ENCODE measurements at regions not wholly inside any gene's neighbourhood (a gene's known extent, or its start where the extent isn't known, plus 50 kb on each side); places are given as distances from the start of the nearest gene placed in this dataset.
"Not testable (repeated sequence)": the region's sequence is repeated elsewhere in the genome, so short reads cannot be mapped to it uniquely, and the experiment has no call there.

- no peak for DNase-seq
Measured at GRCh38 chrX:42832764-42833549, 55.0 kb upstream of the PPP1R2C start.

DNA sequence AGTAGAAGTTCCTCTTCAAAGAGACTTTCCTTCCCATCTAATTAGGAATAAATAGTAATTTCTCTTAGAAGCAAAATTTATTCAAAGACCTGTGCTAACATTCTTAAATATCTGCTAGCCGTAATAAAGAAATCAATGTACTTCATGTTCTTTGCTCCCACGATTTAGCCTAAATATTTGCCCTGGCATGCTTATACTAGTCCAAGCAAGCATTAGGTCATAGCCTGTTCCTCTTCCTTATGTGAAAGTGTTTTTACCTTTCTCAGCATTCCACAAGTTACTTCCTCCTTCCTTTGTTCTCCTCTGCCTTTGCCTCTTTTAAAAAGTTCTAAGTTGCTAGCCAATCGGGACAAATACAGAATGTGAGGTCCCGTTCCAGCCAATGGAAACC, 55.6 kb upstream of the PPP1R2C start:
- not testable (repeated sequence) for DNase-seq

DNA sequence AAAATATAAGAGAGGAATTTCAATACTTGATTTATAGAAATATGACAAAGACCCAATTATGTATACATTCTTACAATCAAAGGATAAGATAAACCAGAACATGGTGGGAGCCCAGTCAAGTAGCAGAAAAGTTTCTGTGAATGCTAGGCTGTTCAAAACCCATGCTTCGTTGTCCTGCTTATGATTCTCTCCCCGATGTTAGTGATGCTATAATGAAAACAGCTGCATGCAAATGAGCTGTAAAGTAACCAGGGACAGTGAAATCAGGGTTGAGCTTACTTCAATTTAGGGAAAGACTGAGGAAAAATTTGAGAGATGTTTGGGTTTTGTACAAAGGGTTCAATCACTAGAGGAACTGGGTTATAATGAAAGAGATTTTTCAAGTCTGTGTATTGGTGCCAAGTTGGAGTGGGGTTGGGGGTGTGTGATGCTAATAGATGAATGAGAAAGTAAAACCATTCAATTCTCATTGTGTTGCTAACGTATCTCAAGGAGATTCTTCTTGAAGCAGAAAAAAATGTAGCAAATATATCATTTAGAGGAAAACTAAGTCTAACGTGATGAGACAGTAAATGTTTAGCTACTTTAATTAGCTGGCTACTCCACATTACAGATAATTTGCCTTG, 59.3 kb upstream of the PPP1R2C start:
- no peak for DNase-seq

DNA sequence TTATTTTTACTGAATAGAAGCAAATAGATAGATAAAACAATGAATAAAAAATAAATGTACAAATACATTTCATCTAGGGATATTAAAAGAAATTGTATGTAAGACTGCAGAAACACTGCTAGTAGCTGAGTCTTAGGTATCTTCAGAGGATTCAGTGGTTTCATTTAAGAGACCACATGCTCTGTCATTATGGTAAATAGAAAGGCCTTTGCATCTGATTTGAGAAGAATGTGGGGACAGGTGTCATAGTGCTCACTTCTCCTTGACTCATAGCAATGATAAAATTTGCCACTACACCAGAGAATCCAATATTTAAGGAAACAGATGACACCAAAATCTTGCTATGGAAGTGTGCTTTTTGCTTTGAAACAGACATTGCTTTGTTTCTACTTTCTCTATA, 59.8 kb upstream of the PPP1R2C start:
- no peak for DNase-seq

DNA sequence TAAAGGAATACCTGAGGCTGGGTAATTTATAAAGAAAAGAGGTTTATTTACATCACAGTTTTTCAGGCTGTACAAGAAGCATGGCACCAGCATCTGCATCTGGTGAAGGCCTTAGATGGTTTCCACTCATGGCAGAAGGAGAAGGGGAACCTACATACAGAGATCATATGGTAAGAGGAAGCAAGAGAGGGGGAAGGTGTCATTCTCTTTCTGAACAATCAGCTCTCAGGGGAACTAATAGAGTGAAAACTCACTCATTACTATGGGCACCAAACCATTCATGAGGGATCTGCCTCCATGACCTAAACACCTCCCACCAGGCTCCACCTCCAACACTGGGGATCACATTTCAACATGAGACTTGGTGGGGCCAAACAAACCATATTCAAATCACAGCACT, 61.7 kb upstream of the PPP1R2C start:
- no peak for DNase-seq

GRCh38 chrX:42846741-42847140, 68.8 kb upstream of the PPP1R2C start:
- no peak for DNase-seq

GRCh38 chrX:42855259-42855658, 77.3 kb upstream of the PPP1R2C start:
- no peak for DNase-seq

DNA sequence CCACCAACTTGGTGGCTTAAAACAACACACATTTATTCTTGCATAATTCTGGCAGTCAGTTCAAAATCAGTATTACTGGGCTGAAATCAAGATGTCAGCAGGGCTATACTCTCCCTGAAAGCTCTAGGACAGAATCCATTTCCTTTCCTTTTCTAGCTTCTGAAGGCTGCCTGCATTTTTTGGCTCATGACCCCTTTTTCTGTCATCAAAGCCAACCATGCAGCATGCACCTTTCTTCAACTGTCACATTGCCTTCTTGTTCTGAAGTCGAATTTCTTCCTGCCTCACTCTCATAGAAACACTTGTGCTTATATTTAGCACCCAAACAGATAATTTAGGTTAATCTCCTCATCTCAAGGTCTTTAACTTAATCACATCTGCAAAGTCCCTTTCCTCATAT, 79.8 kb upstream of the PPP1R2C start:
- DNase-seq, result no peak

GRCh38 chrX:42869011-42869410, 91.0 kb upstream of the PPP1R2C start:
- DNase-seq, result no peak

- no peak for DNase-seq
Measured at GRCh38 chrX:42869659-42870476, 91.9 kb upstream of the PPP1R2C start.

DNA sequence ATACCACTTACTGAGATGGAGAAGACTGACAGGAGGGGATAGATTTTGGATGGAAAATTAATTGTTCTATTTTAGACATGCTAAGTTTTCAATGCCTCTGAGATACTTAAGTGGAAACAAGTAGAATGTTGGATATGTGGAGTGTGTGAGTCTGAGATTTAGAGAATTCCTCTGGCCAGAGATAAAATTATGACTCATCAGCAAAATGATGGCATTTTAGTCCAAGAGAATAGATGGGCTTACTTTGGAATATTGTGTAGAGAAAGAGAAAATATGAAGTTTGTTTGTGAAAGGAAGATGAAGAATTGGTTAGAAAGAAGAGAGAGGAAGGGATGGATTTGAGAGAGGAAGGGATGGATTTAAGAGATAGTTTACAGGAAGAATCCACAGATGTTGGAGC, 108.6 kb upstream of the PPP1R2C start:
- DNase-seq, result no peak

GRCh38 chrX:42900947-42901346, 123.0 kb upstream of the PPP1R2C start:
- no peak for DNase-seq

DNA sequence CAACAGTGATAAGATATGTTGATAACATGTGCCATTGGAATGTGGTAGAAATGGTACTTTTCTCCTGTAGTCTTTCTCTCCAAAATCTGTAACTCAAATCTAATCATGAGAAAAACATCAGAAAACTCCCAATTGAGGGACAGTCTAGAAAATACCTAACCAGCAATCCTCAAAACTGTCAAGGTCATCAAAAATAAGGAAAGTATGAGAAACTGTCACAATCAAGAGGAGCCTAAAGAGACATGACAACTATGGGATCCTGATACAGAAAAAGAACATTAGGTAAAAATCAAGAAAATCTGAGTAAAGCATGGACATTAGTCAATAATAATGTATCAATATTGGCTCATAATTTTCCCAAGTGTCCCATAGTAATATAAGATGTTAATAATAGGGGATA, 124.5 kb upstream of the PPP1R2C start:
- no peak for DNase-seq

GRCh38 chrX:42920752-42921151, 142.8 kb upstream of the PPP1R2C start:
- DNase-seq, result no peak

DNA sequence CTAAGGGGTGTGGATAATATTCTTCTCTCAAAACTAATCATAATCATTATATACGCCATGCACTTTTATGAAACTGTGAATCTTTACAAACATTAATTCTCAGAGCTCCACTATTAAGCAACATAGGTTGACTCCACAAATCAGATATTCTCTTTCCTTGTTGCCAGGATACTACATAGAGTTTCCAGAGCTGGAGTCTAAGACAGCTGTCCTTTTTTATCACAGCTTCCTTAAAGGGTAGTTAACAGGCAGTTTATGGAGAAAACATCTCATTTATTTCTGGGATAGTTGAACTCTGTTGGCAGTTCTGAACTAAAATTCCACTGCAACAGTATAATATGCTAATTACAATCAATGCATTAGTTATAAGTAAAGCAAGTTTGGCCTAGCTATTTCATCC, 152.1 kb upstream of the PPP1R2C start:
- DNase-seq, result no peak

DNA sequence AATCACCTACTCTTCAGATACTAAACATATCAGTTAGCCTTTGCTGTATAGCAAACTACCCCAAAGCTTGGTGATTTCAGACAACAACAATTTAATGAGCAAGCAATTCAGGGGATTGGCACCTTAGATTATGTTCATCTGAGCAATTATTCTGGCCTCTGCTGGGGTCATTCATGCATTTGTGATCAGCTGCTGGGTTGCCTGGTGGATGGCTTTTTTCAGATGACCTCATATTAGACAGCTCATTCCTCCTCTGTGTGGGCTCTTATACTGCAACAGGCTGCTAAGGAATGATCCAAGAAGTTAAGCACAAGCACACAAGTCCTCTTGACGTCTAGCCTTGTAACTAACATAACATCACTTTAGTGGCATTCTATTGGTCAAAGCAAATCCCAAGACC, 153.0 kb upstream of the PPP1R2C start:
- DNase-seq, result no peak

GRCh38 chrX:42933187-42933586, 155.2 kb upstream of the PPP1R2C start:
- DNase-seq, result no peak

DNA sequence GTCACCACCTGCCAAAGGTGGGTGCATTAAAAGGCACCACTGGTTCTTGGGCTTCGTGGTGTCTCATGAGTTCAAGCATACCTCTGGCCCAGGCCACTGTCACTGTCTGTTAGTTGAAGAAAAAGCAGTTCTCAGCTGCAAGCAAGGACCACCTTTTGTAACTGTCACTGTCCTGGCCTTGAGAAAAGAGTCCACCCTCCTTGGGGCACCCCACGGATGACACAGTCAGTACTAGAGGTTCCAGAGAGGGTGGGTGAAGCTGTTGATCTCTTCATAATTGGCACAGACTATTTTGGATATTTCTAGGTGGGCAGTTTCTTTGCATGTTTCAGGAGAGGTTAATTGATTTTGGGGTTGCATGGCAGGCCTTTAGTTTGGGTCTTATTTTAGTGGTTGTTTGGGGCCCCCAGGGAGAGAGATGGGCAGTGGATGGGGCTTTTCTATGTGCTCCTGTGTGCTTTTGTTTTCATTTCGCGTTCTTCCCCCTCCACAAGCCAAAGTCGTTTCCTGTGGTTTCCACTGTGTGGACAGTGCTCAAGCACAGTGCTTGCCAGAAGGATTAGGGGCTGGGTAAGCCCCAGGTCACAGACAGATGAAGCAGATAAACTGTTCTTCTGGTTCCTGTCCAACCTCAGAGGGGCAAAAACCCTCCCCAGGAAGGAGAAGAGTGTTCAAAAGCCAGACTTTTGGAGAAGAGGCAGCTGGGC, 156.2 kb upstream of the PPP1R2C start:
- no peak for DNase-seq

DNA sequence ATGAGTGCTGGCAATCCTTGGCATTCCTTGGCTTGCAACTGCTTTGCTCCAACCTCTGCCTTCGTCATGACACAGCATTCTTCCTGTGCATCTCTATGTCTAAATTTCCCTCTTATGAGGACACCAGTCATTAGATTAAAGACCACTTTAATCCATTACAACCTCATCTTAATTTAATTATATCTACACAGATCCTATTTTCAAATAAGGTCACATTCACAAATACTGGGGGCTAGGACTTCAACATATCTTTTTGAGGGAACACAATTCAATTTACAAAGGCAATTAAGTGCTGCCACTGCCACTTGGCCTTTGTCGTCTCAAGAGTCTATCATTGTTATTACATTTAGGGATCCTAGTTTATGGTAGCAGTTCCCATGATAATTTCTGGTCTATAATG, 163.7 kb upstream of the PPP1R2C start:
- no peak for DNase-seq

DNA sequence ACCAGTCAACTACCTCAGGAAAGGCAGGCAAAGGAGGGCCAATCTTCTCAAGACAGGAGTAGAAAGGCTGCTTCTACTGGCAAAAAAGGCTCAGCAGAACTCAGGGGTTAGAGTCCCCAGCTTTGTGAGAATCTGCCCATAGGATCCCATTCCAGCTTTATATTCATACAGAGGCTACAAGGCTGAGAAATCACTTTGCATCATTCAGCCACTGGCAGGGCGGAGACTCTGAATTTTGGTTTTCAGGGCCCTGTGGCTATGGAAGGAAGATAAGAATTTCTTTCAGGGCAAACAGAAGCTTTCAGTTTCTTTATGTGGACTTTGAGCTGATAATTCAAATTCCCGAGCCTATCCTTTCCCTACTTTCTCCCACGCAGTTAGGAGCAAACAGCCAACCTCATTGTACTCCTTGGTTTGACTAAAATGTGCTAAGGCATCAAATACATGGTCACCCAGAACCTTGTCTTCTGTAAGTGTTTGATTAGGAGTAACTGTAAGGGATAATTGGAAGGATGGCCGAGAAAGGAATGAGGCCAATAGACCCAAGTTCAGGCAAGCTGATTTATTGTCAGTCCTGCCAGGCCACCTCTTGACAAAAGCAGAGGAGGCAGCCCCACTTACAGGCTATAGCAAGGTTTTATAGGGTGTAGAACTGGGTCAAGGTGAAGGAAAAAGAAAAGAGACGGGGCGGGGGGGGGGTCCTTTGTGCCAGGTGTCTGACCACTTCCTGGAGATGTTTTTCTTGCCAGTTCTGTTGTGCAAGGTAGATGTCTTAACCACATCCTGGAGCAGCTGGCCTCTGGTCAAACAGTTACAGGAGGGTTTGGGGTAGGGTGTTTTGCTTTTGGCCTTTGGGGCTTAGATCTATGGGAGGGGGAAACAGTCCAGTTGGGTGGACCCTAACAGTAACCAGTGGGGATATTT, 165.3 kb upstream of the PPP1R2C start:
- no peak for DNase-seq

DNA sequence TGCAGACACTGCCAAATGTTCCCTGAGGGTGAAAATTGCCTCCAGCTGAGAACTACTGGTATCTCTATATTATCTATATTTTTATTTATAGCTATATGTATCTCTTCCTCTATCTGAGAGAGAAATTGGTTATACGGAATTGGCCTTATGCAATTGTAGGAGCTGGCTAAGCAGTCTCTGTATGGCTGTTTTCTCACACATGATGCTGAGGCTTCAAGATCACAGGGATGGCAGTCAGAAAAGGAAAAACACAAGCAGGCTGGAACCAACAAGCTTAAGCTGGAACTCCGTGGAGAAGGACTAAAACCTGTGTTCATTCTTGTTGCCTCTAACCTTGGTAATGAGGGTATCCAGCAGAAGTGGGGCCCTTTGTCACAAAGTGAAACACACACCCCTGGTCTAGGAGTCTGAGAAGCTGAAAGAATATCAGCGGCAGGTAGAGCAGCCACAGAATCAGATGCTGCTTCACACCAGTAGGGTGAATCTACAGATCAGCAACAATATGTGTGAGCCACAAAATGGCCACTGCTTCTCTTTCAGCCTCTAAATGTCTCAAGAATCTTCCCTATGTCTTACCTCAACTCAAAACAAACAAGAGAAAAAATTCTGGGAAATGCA, 166.5 kb upstream of the PPP1R2C start:
- no peak for DNase-seq

Measured in SW 1271 (cell line).